ENCODE measurements at regions not wholly inside any gene's neighbourhood (a gene's known extent, or its start where the extent isn't known, plus 50 kb on each side); places are given as distances from the start of the nearest gene placed in this dataset.
A peak's percentile ranks its signal among the peaks of the same experiment; 100 is the strongest.
"Not testable (repeated sequence)": the region's sequence is repeated elsewhere in the genome, so short reads cannot be mapped to it uniquely, and the experiment has no call there.

GRCh38 chr16:29230671-29231096 lies 175.8 kb downstream of the NPIPB11 start:
- Histone ChIP-seq H3K36me3 (ENCODE audit: control insufficient read depth in 4 of 4, insufficient read depth in 4 of 4, low read length in 3 of 4) (peaks cover 0 to 4% (median 0%) of the 10 kb centered on the region in 4 experiments), H3K4me3 (ENCODE audit: control insufficient read depth in 1 of 7, extremely low read depth in 1 of 7, insufficient read depth in 4 of 7, low read depth in 2 of 7, low read length in 6 of 7) (no peak overlapping the region), H3K4me1 (ENCODE audit: control extremely low read depth in 1 of 4, control insufficient read depth in 4 of 4, insufficient read depth in 4 of 4, low read length in 3 of 4) (peaks cover 0 to 2% (median 0%) of the 10 kb centered on the region in 4 experiments), H3K9me3 (ENCODE audit: control extremely low read depth in 1 of 5, control insufficient read depth in 4 of 5, insufficient read depth in 2 of 5, low read depth in 1 of 5, low read length in 4 of 5) (no peaks in the 10 kb centered on the region), H3K27ac (ENCODE audit: insufficient read depth in 1 of 2, low read depth in 1 of 2, low read length in 2 of 2, poor library complexity in 1 of 2, severe bottlenecking in 2 of 2) (no peak overlapping the region), H3K27me3 (replicated peaks in 2 of 5; ENCODE audit: control insufficient read depth in 4 of 5, insufficient read depth in 5 of 5, low read length in 4 of 5) (no peaks in the 10 kb centered on the region)
- no peak for DNase-seq
- POLR2A ChIA-PET: no interaction called here
- CTCF ChIA-PET: no interaction called here
- 98% methylated on average over 14 of the region's 22 CpGs for WGBS (ENCODE audit: insufficient coverage)

GRCh38 chr16:29230006-29230668 lies 176.4 kb downstream of the NPIPB11 start:
- DNase-seq; H3K4me1 ChIP-seq (ENCODE audit: control extremely low read depth in 1 of 4, control insufficient read depth in 4 of 4, insufficient read depth in 4 of 4, low read length in 3 of 4); H3K27ac ChIP-seq (ENCODE audit: insufficient read depth in 1 of 2, low read depth in 1 of 2, low read length in 2 of 2, poor library complexity in 1 of 2, severe bottlenecking in 2 of 2); H3K36me3 ChIP-seq (ENCODE audit: control insufficient read depth in 4 of 4, insufficient read depth in 4 of 4, low read length in 3 of 4); H3K9me3 ChIP-seq (ENCODE audit: control extremely low read depth in 1 of 5, control insufficient read depth in 4 of 5, insufficient read depth in 2 of 5, low read depth in 1 of 5, low read length in 4 of 5); H3K27me3 ChIP-seq (replicated peaks in 2 of 5; ENCODE audit: control insufficient read depth in 4 of 5, insufficient read depth in 5 of 5, low read length in 4 of 5); H3K4me3 ChIP-seq (ENCODE audit: control insufficient read depth in 1 of 7, extremely low read depth in 1 of 7, insufficient read depth in 4 of 7, low read depth in 2 of 7, low read length in 6 of 7); CTCF ChIA-PET; POLR2A ChIA-PET: not testable (repeated sequence)
- 97% methylated on average over 12 of the region's 21 CpGs for WGBS (ENCODE audit: insufficient coverage)

- WGBS (ENCODE audit: insufficient coverage): 98% methylated on average over 7 of the region's 8 CpGs
- H3K27me3 ChIP-seq (replicated peaks in 2 of 5; ENCODE audit: control insufficient read depth in 4 of 5, insufficient read depth in 5 of 5, low read length in 4 of 5); H3K4me1 ChIP-seq (ENCODE audit: control extremely low read depth in 1 of 4, control insufficient read depth in 4 of 4, insufficient read depth in 4 of 4, low read length in 3 of 4); H3K27ac ChIP-seq (ENCODE audit: insufficient read depth in 1 of 2, low read depth in 1 of 2, low read length in 2 of 2, poor library complexity in 1 of 2, severe bottlenecking in 2 of 2); POLR2A ChIA-PET; DNase-seq; H3K4me3 ChIP-seq (ENCODE audit: control insufficient read depth in 1 of 7, extremely low read depth in 1 of 7, insufficient read depth in 4 of 7, low read depth in 2 of 7, low read length in 6 of 7); H3K9me3 ChIP-seq (ENCODE audit: control extremely low read depth in 1 of 5, control insufficient read depth in 4 of 5, insufficient read depth in 2 of 5, low read depth in 1 of 5, low read length in 4 of 5); H3K36me3 ChIP-seq (ENCODE audit: control insufficient read depth in 4 of 4, insufficient read depth in 4 of 4, low read length in 3 of 4); CTCF ChIA-PET: not testable (repeated sequence)
Measured at GRCh38 chr16:29229616-29230005, 176.9 kb downstream of the NPIPB11 start.

GRCh38 chr16:29228664-29229611 lies 177.6 kb downstream of the NPIPB11 start:
- POLR2A ChIA-PET; H3K27ac ChIP-seq (ENCODE audit: insufficient read depth in 1 of 2, low read depth in 1 of 2, low read length in 2 of 2, poor library complexity in 1 of 2, severe bottlenecking in 2 of 2); DNase-seq; H3K27me3 ChIP-seq (replicated peaks in 2 of 5; ENCODE audit: control insufficient read depth in 4 of 5, insufficient read depth in 5 of 5, low read length in 4 of 5); H3K4me1 ChIP-seq (ENCODE audit: control extremely low read depth in 1 of 4, control insufficient read depth in 4 of 4, insufficient read depth in 4 of 4, low read length in 3 of 4); H3K9me3 ChIP-seq (ENCODE audit: control extremely low read depth in 1 of 5, control insufficient read depth in 4 of 5, insufficient read depth in 2 of 5, low read depth in 1 of 5, low read length in 4 of 5); H3K36me3 ChIP-seq (ENCODE audit: control insufficient read depth in 4 of 4, insufficient read depth in 4 of 4, low read length in 3 of 4); H3K4me3 ChIP-seq (ENCODE audit: control insufficient read depth in 1 of 7, extremely low read depth in 1 of 7, insufficient read depth in 4 of 7, low read depth in 2 of 7, low read length in 6 of 7); CTCF ChIA-PET: not testable (repeated sequence)
- 96% methylated on average over 7 of the region's 29 CpGs for WGBS (ENCODE audit: insufficient coverage)

GRCh38 chr16:29227751-29228663 lies 178.5 kb downstream of the NPIPB11 start:
- H3K9me3 ChIP-seq (ENCODE audit: control extremely low read depth in 1 of 5, control insufficient read depth in 4 of 5, insufficient read depth in 2 of 5, low read depth in 1 of 5, low read length in 4 of 5); H3K27me3 ChIP-seq (replicated peaks in 2 of 5; ENCODE audit: control insufficient read depth in 4 of 5, insufficient read depth in 5 of 5, low read length in 4 of 5); H3K4me3 ChIP-seq (ENCODE audit: control insufficient read depth in 1 of 7, extremely low read depth in 1 of 7, insufficient read depth in 4 of 7, low read depth in 2 of 7, low read length in 6 of 7); POLR2A ChIA-PET; H3K4me1 ChIP-seq (ENCODE audit: control extremely low read depth in 1 of 4, control insufficient read depth in 4 of 4, insufficient read depth in 4 of 4, low read length in 3 of 4); CTCF ChIA-PET; H3K36me3 ChIP-seq (ENCODE audit: control insufficient read depth in 4 of 4, insufficient read depth in 4 of 4, low read length in 3 of 4); H3K27ac ChIP-seq (ENCODE audit: insufficient read depth in 1 of 2, low read depth in 1 of 2, low read length in 2 of 2, poor library complexity in 1 of 2, severe bottlenecking in 2 of 2): not testable (repeated sequence)
- peak; percentile 33 to 81 (median 62) for DNase-seq
- 78% methylated on average over 9 of the region's 20 CpGs for WGBS (ENCODE audit: insufficient coverage)

- H3K4me3 ChIP-seq (ENCODE audit: control insufficient read depth in 1 of 7, extremely low read depth in 1 of 7, insufficient read depth in 4 of 7, low read depth in 2 of 7, low read length in 6 of 7): no peak overlapping the region
- peaks cover 0 to 4% (median 0%) of the 10 kb centered on the region in 4 experiments for H3K36me3 ChIP-seq (ENCODE audit: control insufficient read depth in 4 of 4, insufficient read depth in 4 of 4, low read length in 3 of 4)
- no CpG with 5 or more reads among the region's 13 CpGs for WGBS (ENCODE audit: insufficient coverage)
- ChIA-PET POLR2A (no interaction called here), CTCF (no interaction called here)
- H3K27me3 ChIP-seq (replicated peaks in 2 of 5; ENCODE audit: control insufficient read depth in 4 of 5, insufficient read depth in 5 of 5, low read length in 4 of 5): no peaks in the 10 kb centered on the region
- peaks cover 0 to 2% (median 0%) of the 10 kb centered on the region in 4 experiments for H3K4me1 ChIP-seq (ENCODE audit: control extremely low read depth in 1 of 4, control insufficient read depth in 4 of 4, insufficient read depth in 4 of 4, low read length in 3 of 4)
- no peak overlapping the region for H3K27ac ChIP-seq (ENCODE audit: insufficient read depth in 1 of 2, low read depth in 1 of 2, low read length in 2 of 2, poor library complexity in 1 of 2, severe bottlenecking in 2 of 2)
- no peak for DNase-seq
- H3K9me3 ChIP-seq (ENCODE audit: control extremely low read depth in 1 of 5, control insufficient read depth in 4 of 5, insufficient read depth in 2 of 5, low read depth in 1 of 5, low read length in 4 of 5): peaks cover 0 to 5% (median 0%) of the 10 kb centered on the region in 5 experiments
Measured at GRCh38 chr16:29226782-29227181, 179.7 kb downstream of the NPIPB11 start.

Data from common myeloid progenitor, CD34-positive (primary cell).